WTC11 (cell line): ENCODE measurements at regions not wholly inside any gene's neighbourhood (a gene's known extent, or its start where the extent isn't known, plus 50 kb on each side); places are given as distances from the start of the nearest gene placed in this dataset.

Experiments
- ATAC-seq: fragments of 200-7000 bp; cut with Tn5 transposase; 2 replicates; pipeline ENCODE4 v1.10.0; 2021; ENCODE audit warnings: mild to moderate bottlenecking, moderate library complexity
- CTCF ChIA-PET: fragments of 300-600 bp; sonication (Branson Sonifier 250); formaldehyde crosslinking; loops from one replicate; lab custom pipeline; 2021; ENCODE audit warnings: antibody characterized with exemption; lab: Charles Lee
- POLR2A ChIA-PET: fragments of 350-600 bp; sonication (Branson Sonifier 250); formaldehyde crosslinking; loops from one replicate; lab custom pipeline; 2021; ENCODE audit warnings: antibody characterized with exemption; lab: Charles Lee
- DNase-seq: peaks from one replicate; pipeline ENCODE4 v3.0.0; 2021; ENCODE audit warnings: low spot score
- H3K27ac Mint-ChIP-seq: 2 replicates; pipeline ENCODE4 v1.8.0; 2021; ENCODE audit warnings: mixed read lengths
- H3K27me3 Mint-ChIP-seq: 2 replicates; pipeline ENCODE4 v1.8.0; 2021; ENCODE audit warnings: low read depth, mild to moderate bottlenecking, moderate library complexity, mixed read lengths
- H3K36me3 Mint-ChIP-seq: 2 replicates; pipeline ENCODE4 v1.8.0; 2021; ENCODE audit warnings: mixed read lengths
- H3K4me1 Mint-ChIP-seq: 2 replicates; pipeline ENCODE4 v1.8.0; 2022; ENCODE audit warnings: mixed read lengths
- H3K4me3 Mint-ChIP-seq: 2 replicates; pipeline ENCODE4 v1.8.0; 2021; ENCODE audit warnings: mild to moderate bottlenecking, moderate library complexity, mixed read lengths
- H3K9me3 Mint-ChIP-seq: 2 replicates; pipeline ENCODE4 v1.8.0; 2021; ENCODE audit warnings: mixed read lengths
- FOXK1 ChIP-seq: sonication (generic); formaldehyde crosslinking; IDR thresholded peaks from 2 replicates; pipeline ENCODE4 v1.8.0; 2022; ENCODE audit warnings: mild to moderate bottlenecking, moderate library complexity, missing genetic modification reagents
- GABPB1 ChIP-seq: sonication (generic); formaldehyde crosslinking; IDR thresholded peaks from 2 replicates; pipeline ENCODE4 v1.8.1; 2023; ENCODE audit warnings: mild to moderate bottlenecking, missing genetic modification reagents
- JUN ChIP-seq: sonication (generic); formaldehyde crosslinking; IDR thresholded peaks from 2 replicates; pipeline ENCODE4 v1.8.0; 2023; ENCODE audit warnings: mild to moderate bottlenecking, missing genetic modification reagents
- NR1H2 ChIP-seq: sonication (generic); formaldehyde crosslinking; IDR thresholded peaks from 2 replicates; pipeline ENCODE4 v1.9.0; 2021; ENCODE audit warnings: mild to moderate bottlenecking, moderate library complexity, missing genetic modification reagents
- PRRX2 ChIP-seq: fragments of 250-450 bp; sonication (Bioruptor Pico); IDR thresholded peaks from 2 replicates; pipeline ENCODE4 v1.8.0; 2021; ENCODE audit warnings: mild to moderate bottlenecking
- TP53 ChIP-seq: sonication (generic); formaldehyde crosslinking; IDR thresholded peaks from 2 replicates; pipeline ENCODE4 v1.8.1; 2023; ENCODE audit warnings: mild to moderate bottlenecking, missing genetic modification reagents
- ZNF138 ChIP-seq: sonication (generic); formaldehyde crosslinking; conservative IDR thresholded peaks from 2 replicates; pipeline ENCODE4 v1.8.1; 2022; ENCODE audit warnings: mild to moderate bottlenecking, moderate library complexity, missing genetic modification reagents
- ZNF263 ChIP-seq: sonication (generic); formaldehyde crosslinking; IDR thresholded peaks from 2 replicates; pipeline ENCODE4 v1.8.1; 2022; ENCODE audit warnings: low read depth, mild to moderate bottlenecking, moderate library complexity, missing genetic modification reagents
- ZNF317 ChIP-seq: sonication (generic); formaldehyde crosslinking; IDR thresholded peaks from 2 replicates; pipeline ENCODE4 v1.8.1; 2023; ENCODE audit warnings: low read depth, mild to moderate bottlenecking, moderate library complexity, missing genetic modification reagents, borderline replicate concordance
- ZNF671 ChIP-seq: fragments of 250-450 bp; sonication (Bioruptor Pico); IDR thresholded peaks from 2 replicates; pipeline ENCODE4 v1.8.0; 2021; ENCODE audit warnings: mild to moderate bottlenecking
- TF ChIP-seq, protein P1 (sequence below): sonication (generic); formaldehyde crosslinking; IDR thresholded peaks from 2 replicates; pipeline ENCODE4 v1.8.0; 2022; ENCODE audit warnings: mild to moderate bottlenecking, missing genetic modification reagents
- TF ChIP-seq, protein P2 (sequence below): sonication (generic); formaldehyde crosslinking; IDR thresholded peaks from 2 replicates; pipeline ENCODE4 v1.8.1; 2023; ENCODE audit warnings: mild to moderate bottlenecking, missing genetic modification reagents, borderline replicate concordance
- TF ChIP-seq, protein P3 (sequence below): sonication (generic); formaldehyde crosslinking; IDR thresholded peaks from 2 replicates; pipeline ENCODE4 v1.8.1; 2022; ENCODE audit warnings: mild to moderate bottlenecking, missing genetic modification reagents, moderate library complexity, borderline replicate concordance
- TF ChIP-seq, protein P4 (sequence below): sonication (generic); formaldehyde crosslinking; IDR thresholded peaks from 2 replicates; pipeline ENCODE4 v1.8.1; 2022; ENCODE audit warnings: low read depth, missing genetic modification reagents, borderline replicate concordance
- TF ChIP-seq, protein P5 (sequence below): sonication (generic); formaldehyde crosslinking; conservative IDR thresholded peaks from 2 replicates; pipeline ENCODE4 v1.8.1; 2022; ENCODE audit warnings: mild to moderate bottlenecking, missing genetic modification reagents

DNA sequence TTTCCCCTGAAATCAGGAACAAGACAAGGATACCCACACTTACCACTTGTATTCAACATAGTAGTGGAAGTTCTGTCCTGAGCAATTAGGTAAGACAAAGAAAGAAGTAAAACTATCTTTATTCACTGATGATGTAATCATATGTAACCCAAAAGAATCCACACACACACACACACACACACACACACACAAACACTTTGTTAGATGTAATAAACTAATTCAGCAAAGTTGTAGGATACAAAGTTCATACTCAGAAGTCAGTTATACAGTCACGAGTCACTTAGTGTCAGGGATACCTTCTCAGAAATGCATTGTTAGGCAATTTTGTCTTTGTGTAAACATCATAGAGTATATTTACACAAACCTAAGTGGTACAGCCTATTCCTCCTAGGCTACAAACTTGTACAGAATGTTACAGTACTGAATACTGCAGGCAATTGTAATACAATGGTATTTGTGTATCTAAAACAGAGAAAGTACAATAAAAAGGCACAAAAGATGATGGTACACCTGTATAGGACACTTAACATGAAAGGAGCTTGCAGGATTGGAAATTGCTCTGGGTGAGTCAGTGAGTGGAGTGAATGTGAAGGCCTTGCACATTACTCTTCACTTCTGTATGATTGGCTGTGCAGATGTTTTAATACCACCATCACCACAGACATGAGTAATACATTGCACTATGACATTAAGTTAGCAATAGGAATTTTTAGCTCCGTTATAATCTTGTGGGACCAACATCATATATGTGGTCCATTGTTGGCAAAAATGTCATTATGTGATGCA, 370.1 kb downstream of the ZFHX3 start:
- CTCF ChIA-PET, result no interaction called here
- POLR2A ChIA-PET, result interaction anchor here (0.6 kb wide), 1 partner anchor 14 kb away, joined by 3 read pairs; no protein-coding TSS in a partner anchor
- DNase-seq, result no peak
- peaks cover 5% of the 10 kb centered on the region for H3K36me3 Mint-ChIP-seq
- TF ChIP-seq ZNF263 (CRISPR knock-in tag), result no peak
- TF ChIP-seq, protein P1, sequence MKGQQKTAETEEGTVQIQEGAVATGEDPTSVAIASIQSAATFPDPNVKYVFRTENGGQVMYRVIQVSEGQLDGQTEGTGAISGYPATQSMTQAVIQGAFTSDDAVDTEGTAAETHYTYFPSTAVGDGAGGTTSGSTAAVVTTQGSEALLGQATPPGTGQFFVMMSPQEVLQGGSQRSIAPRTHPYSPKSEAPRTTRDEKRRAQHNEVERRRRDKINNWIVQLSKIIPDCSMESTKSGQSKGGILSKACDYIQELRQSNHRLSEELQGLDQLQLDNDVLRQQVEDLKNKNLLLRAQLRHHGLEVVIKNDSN, result no peak
- no peak for TF ChIP-seq FOXK1 (CRISPR knock-in tag)
- TF ChIP-seq GABPB1 (CRISPR knock-in tag), result peak; percentile 97
- TF ChIP-seq PRRX2 (CRISPR knock-in tag), result no peak
- H3K9me3 Mint-ChIP-seq, result peaks cover 20% of the 10 kb centered on the region
- no peak for ATAC-seq
- H3K27ac Mint-ChIP-seq, result no peak overlapping the region
- H3K4me1 Mint-ChIP-seq, result no peaks in the 10 kb centered on the region
- H3K4me3 Mint-ChIP-seq, result no peak overlapping the region
- H3K27me3 Mint-ChIP-seq, result no peaks in the 10 kb centered on the region

DNA sequence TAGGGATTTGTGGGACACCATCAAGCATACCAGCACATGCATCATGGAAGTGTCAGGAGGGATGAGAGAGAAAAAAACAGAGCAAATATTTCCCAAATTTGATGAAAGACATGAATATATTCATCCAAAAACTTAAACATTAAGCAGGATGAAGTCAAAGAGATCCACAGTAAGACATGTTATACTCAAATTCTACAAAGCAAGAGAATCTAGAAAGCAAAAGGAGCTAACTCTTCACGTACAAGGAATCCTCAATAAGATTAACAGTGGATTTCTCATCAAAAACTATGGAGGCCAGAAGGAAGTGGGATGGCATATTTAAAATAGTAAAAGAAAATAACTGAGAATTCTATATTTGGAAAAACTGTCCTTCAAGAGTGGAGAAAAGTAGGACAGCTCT, 374.8 kb downstream of the ZFHX3 start:
- H3K9me3 Mint-ChIP-seq, result peaks cover 32% of the 10 kb centered on the region
- H3K4me3 Mint-ChIP-seq, result no peak overlapping the region
- no peak for DNase-seq
- no peaks in the 10 kb centered on the region for H3K27me3 Mint-ChIP-seq
- no peaks in the 10 kb centered on the region for H3K4me1 Mint-ChIP-seq
- H3K36me3 Mint-ChIP-seq, result peaks cover 26% of the 10 kb centered on the region
- ChIA-PET POLR2A (no interaction called here), CTCF (no interaction called here)
- TF ChIP-seq ZNF317 (CRISPR knock-in tag), result peak; percentile 97
- no peak for TF ChIP-seq TP53
- no peak overlapping the region for H3K27ac Mint-ChIP-seq
- ATAC-seq, result no peak

DNA sequence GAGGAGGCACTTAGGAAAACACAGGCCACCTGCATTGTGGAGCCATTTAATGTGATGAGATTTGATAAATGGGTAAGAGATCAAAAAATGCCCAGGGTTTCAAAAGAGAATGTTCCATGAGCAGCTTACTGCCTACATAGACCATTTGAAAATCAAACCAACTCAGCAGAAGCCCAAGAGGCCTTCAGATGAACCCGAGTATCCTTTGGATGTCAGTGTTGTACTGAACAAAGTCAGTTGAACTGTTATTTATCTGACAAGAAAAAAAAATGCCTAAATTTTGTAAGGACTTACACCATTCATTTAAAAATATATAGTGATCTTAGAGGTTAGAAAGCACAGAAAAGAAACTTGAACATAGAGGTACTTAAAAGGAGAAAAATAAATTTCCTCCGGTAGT, 381.7 kb downstream of the ZFHX3 start:
- H3K27me3 Mint-ChIP-seq, result no peaks in the 10 kb centered on the region; the same call in 1 of the 2 replicates
- H3K4me1 Mint-ChIP-seq, result peaks cover 4% of the 10 kb centered on the region
- DNase-seq, result no peak
- TF ChIP-seq ZNF671 (CRISPR knock-in tag) (no peak), ZNF138 (no peak), GABPB1 (CRISPR knock-in tag) (no peak), FOXK1 (CRISPR knock-in tag) (no peak), JUN (CRISPR knock-in tag) (no peak), NR1H2 (CRISPR knock-in tag) (no peak)
- TF ChIP-seq, protein P2, sequence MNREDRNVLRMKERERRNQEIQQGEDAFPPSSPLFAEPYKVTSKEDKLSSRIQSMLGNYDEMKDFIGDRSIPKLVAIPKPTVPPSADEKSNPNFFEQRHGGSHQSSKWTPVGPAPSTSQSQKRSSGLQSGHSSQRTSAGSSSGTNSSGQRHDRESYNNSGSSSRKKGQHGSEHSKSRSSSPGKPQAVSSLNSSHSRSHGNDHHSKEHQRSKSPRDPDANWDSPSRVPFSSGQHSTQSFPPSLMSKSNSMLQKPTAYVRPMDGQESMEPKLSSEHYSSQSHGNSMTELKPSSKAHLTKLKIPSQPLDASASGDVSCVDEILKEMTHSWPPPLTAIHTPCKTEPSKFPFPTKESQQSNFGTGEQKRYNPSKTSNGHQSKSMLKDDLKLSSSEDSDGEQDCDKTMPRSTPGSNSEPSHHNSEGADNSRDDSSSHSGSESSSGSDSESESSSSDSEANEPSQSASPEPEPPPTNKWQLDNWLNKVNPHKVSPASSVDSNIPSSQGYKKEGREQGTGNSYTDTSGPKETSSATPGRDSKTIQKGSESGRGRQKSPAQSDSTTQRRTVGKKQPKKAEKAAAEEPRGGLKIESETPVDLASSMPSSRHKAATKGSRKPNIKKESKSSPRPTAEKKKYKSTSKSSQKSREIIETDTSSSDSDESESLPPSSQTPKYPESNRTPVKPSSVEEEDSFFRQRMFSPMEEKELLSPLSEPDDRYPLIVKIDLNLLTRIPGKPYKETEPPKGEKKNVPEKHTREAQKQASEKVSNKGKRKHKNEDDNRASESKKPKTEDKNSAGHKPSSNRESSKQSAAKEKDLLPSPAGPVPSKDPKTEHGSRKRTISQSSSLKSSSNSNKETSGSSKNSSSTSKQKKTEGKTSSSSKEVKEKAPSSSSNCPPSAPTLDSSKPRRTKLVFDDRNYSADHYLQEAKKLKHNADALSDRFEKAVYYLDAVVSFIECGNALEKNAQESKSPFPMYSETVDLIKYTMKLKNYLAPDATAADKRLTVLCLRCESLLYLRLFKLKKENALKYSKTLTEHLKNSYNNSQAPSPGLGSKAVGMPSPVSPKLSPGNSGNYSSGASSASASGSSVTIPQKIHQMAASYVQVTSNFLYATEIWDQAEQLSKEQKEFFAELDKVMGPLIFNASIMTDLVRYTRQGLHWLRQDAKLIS, result no peak
- TF ChIP-seq, protein P3, sequence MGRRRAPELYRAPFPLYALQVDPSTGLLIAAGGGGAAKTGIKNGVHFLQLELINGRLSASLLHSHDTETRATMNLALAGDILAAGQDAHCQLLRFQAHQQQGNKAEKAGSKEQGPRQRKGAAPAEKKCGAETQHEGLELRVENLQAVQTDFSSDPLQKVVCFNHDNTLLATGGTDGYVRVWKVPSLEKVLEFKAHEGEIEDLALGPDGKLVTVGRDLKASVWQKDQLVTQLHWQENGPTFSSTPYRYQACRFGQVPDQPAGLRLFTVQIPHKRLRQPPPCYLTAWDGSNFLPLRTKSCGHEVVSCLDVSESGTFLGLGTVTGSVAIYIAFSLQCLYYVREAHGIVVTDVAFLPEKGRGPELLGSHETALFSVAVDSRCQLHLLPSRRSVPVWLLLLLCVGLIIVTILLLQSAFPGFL (CRISPR knock-in tag), result no peak
- TF ChIP-seq, protein P4, sequence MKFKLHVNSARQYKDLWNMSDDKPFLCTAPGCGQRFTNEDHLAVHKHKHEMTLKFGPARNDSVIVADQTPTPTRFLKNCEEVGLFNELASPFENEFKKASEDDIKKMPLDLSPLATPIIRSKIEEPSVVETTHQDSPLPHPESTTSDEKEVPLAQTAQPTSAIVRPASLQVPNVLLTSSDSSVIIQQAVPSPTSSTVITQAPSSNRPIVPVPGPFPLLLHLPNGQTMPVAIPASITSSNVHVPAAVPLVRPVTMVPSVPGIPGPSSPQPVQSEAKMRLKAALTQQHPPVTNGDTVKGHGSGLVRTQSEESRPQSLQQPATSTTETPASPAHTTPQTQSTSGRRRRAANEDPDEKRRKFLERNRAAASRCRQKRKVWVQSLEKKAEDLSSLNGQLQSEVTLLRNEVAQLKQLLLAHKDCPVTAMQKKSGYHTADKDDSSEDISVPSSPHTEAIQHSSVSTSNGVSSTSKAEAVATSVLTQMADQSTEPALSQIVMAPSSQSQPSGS (CRISPR knock-in tag), result no peak
- TF ChIP-seq, protein P5, sequence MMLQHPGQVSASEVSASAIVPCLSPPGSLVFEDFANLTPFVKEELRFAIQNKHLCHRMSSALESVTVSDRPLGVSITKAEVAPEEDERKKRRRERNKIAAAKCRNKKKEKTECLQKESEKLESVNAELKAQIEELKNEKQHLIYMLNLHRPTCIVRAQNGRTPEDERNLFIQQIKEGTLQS (CRISPR knock-in tag), result no peak
- TF ChIP-seq, all 79 proteins: peak for 0
- CTCF ChIA-PET, result no interaction called here
- ATAC-seq, result no peak
- H3K27ac Mint-ChIP-seq, result no peak overlapping the region
- H3K9me3 Mint-ChIP-seq, result peaks cover 7% of the 10 kb centered on the region; the same call in 1 of the 2 replicates
- H3K36me3 Mint-ChIP-seq, result peaks cover 7% of the 10 kb centered on the region
- POLR2A ChIA-PET, result no interaction called here
- H3K4me3 Mint-ChIP-seq, result no peak overlapping the region
